HG03139 (cell line): ENCODE measurements at regions not wholly inside any gene's neighbourhood (a gene's known extent, or its start where the extent isn't known, plus 50 kb on each side); places are given as distances from the start of the nearest gene placed in this dataset.

ENCODE experiments used
- ATAC-seq: cut with Tn5 transposase; IDR thresholded peaks from one replicate; pipeline ENCODE4 v1.9.1; 2021; ENCODE audit not compliant: unreplicated experiment

DNA sequence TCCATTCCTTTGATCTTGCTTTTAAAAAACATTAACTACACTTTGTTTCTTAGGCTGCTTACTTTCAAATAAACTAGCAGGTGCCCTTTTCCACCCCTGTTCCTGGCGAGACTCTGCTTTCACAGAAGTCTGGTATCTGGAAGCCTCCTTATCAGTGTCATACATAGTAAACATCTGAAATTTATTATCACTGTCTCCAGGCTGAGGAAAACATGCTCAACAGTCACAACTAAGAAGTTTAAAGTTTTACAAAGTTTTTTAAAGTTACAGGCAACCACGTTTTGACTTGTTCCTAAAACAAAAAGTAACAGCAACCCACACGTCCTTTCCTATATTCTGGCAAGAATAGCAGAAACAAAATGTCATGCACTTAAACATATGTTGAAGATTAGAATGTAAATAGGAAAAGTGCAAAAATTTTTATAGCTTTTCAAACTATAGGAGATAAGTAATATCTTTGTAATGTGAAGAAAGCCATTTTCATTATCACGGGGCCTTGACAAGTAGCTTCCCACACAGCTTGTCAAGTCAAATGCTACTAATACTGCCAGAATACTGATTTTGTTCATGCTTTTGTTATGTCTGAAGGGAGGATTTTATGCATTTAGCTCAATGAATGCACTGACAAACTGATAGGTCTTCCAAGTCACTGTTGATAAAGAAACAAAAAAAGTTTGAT, 275.2 kb upstream of the KCNMB2 start:
- ATAC-seq: no peak

DNA sequence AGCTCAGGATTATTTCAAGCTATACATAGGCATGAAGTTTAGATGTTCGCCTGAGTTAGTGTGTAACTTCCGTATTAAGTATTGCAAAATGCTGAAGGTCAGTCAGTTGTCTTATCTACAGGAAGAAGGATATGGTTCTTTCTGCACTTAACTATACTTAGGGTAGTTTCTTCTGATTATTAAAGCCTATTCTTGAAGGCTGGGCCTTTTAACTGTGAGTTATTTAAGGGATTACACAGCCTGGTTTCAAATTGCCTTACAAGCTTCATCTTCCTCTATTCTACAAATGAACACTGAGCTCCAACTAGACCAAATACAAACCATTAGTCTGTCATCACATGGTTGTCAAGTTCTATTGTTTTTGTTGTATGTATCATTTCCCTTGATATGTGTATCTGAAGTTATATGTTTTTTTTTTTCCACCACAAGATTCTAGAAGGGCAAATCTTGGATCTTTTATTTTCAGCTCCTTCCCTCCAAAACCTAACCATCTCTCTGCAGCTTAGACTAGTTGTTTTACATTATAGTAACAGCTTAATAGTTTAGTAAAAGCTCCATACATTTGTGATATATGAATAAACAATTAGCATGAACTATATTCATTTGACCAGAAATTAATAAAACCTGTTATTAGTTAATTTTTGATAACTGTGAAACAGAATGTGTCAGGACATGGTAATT, 272.9 kb upstream of the KCNMB2 start:
- ATAC-seq: no peak

DNA sequence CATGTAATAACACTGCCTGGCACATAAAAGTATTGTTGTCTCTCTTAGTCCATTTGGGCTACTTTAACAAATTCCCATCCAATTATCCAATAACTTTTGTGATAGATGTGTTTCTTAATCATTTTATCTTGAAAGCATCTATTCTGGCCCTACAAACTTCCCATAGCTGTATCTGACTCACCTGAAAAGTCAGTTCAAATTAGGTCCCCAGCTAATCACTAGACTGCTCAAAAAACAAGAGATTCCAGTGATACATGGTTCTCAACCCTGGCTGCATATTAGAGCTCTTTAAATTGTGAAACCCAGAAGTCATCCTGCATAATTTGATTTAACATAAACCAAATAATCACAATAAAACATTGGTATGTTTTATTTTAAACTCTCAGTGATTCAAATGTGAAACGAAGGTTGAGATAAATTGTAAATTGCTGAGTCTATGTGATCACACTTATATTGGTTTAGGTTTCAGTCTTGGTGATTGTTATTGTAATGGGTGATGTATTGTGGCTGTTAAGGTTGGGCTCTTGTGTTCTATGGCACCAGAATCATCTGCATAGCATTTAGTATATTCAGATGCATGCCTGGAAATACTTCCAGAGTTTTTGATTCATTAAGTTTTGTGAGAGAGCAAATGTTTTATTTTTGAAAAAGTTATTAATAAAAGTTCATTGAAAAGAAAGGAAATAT, 268.9 kb upstream of the KCNMB2 start:
- no peak for ATAC-seq

DNA sequence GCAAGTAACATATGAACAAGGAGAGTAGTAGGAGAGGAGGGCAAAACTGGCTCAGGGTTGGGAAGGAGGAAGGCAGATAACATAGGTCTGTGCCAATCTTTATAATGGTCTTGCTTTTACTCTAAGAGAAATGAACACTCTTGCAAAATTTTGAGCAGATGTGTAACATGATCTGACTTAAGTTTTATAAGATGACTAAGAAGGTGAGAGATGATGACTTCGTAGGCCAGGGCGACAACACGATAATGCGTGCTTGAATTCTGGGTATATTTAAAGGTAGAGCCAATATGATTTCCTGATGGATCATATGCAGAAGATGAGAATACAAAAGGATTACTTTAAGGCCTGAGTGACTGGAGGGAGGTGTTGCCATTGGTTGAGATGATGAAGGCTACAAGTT, 265.4 kb upstream of the KCNMB2 start:
- ATAC-seq: no peak

DNA sequence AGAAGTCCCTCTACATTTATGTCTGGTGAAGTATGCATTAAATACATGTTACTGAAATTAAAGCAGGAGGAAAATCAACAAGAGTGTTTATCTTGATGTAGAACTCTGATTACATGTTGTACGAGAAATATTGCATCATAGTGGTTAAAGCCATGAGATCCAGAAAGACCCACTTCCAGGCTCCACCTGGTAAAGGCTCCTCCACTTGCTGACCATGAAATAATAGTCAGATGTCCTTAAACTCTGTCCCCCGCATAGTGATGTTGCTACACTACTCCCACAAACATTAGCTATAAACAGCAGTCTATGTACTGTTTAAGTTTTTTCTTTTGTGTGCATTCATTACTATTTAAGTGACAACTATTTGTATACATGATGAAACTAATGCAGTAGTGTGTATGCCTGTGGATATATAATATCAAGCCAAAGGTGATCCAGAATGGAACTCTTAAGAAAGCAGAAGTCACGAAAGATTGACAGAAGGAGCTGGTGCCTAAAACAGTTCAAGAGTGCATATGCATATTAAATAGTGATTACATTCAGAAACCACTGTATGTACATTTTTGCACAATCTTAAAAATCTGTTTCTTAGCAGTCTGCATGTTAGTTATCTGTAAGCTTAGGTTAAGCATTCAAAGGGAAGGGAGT, 264.4 kb upstream of the KCNMB2 start:
- no peak for ATAC-seq

DNA sequence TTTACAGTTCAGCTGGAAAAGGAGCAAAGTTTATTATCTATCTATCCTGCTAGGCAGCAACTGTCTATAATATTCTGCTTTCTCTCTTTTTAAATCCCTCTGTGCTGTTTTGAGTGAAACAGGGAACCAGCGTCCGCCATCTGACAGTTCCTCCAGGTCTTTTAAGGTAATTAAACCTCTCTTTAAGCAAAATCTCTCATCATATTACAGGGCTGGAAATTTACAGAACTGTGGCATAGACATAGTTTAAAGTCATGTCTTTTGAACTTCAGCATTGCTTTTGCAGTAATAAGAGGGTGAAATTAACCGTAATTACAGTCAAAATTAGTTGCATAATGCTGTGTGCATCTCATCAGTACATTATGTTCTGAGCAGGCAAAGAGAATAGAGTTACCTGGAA, 263.4 kb upstream of the KCNMB2 start:
- no peak for ATAC-seq

DNA sequence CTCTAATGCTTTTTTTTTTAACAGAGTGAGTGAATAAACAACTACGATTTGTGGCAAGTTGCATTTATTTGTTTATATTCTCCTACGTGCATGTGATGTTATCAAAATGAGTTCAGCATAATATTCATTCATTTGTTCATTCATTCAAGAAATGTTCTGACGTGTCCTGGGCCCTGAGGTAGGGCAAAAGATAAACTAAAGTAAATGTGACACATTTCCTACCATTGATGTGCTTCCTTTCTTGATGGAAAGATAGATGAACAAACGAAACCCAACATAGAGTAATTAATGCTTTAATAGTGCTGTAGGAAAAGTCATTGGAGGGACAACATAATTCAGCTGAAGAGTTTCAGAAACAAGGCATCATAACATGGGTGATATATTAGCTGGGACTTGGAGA, 261.5 kb upstream of the KCNMB2 start:
- no peak for ATAC-seq

DNA sequence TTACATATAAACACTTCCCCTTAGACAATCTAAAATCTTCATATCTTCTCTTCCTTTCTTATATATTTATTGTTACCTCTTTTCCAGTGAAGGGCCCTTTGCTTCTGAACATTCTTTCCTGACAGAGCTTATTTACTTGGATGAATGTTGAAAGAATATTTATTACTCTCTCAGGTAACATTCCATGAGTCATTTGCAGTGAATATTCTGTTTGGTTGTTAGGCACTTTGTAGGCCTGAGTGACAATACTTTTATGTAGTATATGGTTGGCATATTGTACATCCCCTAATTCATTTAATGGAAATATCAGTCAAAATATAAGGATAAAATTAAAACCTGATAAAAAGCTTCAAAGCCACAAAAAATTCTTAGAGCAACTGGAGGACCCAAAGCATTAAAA, 260.9 kb upstream of the KCNMB2 start:
- ATAC-seq: no peak

DNA sequence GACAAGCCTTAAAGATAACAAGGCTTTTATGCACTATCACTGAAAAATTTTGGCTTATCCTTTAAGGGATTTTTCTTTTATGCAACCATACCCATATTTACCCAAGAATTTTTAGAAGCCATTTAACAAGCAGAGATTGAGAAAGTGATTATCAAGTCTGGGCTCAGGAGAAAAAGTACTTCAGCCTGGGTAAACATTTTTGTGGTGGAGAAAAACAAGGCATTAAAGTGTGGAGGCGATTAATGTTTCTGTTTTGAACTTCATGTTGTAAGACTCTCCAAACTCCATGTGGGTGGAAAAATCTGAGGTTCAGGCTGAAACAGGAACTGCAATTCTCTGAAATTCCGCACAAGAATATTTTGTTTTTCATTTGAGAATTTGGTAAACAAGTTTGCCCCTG, 260.4 kb upstream of the KCNMB2 start:
- no peak for ATAC-seq

DNA sequence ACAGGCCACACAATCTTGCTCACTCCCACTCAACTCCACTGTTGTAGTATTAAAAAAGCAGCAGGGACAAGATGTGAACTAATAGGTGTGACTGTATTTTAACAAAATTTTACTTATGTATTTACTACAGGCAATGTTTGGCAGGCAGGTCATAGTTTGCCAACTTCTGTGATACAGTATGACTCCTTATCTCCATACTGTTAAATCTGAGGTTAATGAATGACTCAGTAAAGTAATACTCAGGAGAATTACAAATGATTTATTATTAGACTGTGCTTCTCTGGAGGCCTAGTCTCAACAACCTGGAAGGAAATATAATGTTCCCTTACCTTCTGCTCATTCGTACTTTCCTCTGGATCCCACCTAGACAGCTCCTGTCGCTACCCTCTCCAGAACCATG, 258.6 kb upstream of the KCNMB2 start:
- no peak for ATAC-seq

DNA sequence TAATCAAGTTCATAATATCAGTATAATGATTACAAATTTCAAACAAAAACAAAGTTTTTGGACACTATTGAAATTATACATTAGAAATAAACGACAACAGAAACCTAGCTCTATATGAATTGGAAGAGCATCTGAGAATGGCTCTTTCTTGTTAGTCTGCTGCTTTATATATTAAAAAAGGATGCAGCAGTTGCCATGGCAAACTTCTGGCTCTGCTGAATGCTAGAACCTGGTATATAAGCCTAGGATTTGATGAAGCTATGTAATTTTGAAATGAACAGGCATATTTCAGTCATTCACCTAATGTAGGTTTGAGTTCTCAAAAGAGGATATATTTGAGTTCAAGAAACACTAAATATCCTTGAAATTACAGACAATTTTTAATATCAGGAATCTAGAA, 252.7 kb upstream of the KCNMB2 start:
- no peak for ATAC-seq

DNA sequence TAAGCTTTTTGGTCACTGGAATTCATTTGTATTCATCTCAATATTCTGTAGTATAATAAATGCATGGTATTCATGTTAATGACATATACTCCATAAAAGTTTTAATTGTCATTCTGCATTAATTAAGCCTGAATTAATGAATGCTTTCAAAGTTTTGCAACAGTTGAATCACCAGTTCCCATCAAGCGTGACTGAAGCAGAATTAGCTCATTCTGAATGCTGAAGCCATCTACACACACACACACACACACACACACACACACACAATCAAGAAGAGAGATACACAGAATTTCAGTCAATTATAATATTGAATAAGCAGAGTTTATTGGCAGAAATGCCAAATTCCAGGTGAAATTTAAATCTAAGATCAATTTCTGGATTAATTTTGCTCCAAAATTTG, 252.1 kb upstream of the KCNMB2 start:
- no peak for ATAC-seq

DNA sequence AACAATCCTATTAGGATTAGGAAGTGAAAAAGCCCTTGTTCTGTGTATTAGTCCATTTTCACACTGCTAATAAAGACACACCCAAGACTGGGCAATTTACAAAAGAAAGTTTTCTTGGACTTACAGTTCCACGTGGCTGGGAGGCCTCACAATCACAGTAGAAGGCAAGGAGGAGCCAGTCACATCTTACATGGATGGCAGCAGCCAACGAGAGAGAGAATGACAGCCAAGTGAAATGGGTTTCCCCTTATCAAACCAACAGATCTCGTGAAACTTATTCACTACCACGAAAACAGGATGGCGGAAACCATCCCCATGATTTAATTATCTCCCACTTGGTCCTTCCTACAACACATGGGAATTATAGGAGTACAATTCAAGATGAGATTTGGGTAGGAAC, 248.2 kb upstream of the KCNMB2 start:
- no peak for ATAC-seq

DNA sequence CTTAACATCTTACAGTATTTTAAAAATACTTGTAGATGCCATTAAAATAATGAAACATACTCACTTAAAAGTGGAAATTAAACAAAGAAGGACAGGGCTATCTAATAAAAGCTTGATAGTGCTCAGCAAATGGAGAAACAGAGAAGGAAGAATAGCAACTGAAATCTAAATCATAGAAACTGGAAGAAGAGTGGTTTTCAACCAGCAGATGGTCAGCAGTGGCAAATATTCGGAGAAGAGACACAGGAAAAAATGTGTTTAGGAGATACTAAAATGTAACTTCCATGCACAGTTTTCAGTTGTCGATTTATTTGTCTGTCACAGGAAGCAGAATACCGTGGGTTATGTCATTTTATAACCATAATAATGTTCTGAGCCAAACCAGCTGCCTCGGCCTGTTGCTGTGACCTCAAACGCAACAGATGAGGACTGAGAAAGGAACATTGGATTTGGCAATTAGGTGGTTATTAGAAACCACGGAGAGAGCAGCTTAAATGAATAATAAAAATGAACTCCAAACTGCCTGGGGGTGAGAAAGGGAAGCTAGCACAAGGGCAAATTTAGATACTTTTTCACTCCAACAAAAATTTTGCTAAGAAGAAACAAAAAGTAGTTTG, 246.6 kb upstream of the KCNMB2 start:
- ATAC-seq: no peak

DNA sequence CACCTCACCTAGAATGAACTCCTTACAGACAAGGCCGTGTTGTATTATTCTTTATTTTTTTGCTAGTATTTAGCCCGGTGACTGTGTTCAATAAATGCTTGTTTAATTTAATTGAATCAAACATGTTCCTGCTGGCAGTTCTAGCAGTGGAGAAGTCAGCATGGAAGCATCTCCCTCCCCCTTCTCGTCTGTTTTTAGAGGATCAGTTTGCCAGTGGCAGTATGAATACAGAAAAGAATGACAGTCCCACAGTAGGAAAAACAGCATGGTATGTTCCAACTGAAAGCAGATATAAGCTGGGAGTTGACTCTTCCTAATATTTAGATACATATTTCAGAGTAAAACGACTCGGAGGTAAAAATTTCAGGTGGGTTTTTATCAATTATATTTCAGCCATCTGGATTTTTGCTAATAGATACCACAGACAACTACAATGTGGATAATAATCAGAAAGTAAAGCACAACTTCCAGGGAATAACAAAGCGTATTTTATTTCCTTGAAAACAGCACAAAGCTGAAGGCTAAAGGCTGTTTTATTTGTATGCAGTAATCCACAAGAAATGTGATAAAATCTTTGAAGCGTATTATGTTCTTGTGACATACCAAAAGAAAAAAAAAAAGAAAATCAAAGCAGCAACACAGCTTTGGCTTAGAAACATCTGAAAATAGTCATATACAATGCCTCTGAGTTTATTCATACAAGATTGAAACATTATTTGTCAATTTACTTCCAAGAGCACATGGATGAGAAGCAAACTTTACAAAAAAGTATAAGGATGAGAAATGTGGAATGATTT, 244.5 kb upstream of the KCNMB2 start:
- ATAC-seq: no peak

DNA sequence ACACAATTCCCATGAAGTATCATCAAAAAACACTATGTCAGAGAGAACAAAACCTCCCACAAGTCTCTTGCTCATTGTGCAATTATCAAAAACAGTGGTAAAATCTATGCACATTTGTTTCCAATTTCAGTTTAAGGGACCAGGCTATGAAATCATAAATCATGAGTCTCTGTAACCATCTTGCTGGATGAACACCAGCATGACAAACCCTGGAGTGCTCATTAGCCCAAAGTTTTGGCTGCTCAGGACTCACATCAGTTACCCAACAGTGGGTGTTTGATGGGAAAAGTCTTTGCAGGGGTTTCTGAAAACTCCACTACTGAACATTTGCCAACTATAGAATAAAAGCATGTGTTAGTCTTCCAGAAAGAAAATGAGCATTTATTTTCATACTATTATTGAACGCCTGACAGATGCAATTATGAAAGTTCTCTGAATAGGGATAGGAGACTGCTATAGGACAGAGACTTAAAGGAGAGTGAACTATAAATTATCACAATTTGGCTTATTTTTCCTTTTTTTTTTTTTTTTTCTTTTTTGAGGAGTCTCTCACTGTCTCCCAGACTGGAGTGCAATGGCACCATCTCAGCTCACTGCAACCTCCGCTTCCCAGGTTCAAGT, 240.8 kb upstream of the KCNMB2 start:
- no peak for ATAC-seq

DNA sequence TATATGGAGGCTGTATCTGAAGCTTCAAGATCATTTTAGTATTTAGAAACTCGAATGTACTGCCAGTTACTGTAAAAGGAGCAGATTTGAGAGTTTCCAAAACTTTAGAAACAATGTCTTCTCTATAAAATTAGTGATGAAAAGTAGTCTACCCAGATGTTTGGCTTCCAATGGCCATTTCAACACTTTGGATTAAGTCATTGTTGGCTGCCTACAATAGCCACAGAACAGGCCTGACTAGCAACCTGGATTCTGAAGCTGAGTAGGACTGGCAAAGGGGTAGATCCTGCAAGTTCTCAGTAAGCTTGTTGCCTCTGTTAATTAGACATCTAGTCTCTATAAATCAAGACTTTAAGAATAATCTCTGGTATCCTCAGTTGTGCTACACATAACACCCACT, 239.0 kb upstream of the KCNMB2 start:
- ATAC-seq: no peak

DNA sequence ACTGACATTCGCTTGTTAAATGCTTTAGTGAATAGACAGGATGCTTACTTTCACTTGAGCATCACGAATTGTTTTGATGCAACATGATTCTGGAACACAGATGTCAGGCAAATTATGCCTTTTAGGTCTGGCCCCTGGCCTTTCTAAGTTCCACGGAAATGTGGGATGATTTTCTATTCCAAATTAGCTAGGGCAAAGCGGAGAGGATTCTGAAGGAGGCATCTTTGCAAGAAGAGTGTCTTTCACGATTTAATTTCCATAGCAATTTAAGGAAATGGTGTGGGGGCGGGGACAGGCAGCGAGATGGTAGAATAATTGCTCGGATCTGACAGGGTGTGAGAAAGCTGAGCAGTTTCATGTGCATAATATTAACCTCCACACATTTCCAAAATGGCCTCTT, 238.5 kb upstream of the KCNMB2 start:
- ATAC-seq: no peak

DNA sequence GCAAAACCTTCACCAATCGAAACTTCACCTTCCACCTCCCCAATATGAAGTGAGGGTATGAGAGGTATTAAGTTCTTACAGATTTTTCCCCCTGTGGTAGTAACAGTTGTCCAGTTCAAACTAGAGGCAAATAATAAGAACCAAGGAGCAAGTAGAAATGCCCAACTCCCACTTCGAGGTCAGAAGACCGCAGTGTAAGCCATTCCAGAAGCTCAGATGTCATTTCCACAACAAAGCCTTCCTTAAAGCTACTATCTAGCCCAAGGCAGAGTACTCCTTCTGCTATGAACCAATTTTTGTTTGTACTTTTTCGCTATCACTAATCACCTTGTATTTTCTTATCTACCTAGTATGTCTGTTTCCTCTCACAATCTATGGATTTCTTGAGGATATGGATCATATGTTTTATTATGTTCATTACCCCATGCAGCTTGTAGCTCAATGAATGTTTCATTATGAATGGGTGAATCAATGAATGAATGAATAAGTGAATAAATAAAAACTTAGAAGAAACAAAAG, 235.7 kb upstream of the KCNMB2 start:
- ATAC-seq: no peak
